HG03558 (cell line): ENCODE measurements at regions not wholly inside any gene's neighbourhood (a gene's known extent, or its start where the extent isn't known, plus 50 kb on each side); places are given as distances from the start of the nearest gene placed in this dataset.

Experiments used
- ATAC-seq: cut with Tn5 transposase; IDR thresholded peaks from one replicate; pipeline ENCODE4 v1.9.1; 2021; ENCODE audit warnings: moderate number of reproducible peaks; ENCODE audit not compliant: unreplicated experiment; ENCODE audit errors: extremely low read depth

DNA sequence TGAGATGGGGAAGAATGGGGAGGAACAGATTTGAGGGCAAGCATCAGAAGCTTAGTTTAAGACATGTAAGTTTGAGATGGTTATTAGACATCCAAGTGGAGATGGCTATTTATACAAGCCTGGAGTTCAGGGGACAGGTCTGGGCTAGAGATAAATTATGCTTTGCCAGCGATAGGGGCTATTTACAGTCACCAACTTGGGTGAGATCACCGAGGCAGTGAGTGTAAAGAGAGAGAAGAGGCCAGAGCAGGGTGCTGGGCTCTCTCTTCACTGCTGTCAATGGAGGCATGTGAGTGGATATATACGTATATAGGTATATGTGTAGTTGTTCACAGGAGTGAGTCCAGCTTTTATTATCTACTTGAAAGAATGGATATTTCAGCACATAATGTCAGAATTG lies 81.0 kb downstream of the QPCT start:
- ATAC-seq: no peak

DNA sequence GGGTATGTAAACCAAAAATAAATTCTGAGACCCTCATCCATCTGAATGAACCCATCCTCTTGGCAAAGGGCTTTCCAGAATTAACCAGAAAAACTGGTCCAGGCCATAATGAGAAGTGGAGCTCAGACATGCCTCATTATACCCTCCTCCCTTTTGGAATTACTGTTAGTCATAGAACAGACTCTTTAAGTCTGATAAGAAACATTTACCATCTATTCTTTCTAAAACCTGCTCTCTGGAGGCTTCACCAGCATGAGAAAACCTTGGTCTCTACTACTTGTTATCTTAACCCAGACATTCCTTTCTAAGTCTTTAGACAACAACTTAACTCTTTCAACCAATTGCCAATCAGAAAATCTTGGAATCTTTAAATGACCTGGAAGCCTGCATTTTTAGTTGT lies 82.8 kb downstream of the QPCT start:
- no peak for ATAC-seq

GRCh38 chr2:37436323-37436722 lies 91.9 kb downstream of the QPCT start:
- no peak for ATAC-seq

- ATAC-seq: no peak
Observed at GRCh38 chr2:37439131-37439642, 94.8 kb downstream of the QPCT start.

DNA sequence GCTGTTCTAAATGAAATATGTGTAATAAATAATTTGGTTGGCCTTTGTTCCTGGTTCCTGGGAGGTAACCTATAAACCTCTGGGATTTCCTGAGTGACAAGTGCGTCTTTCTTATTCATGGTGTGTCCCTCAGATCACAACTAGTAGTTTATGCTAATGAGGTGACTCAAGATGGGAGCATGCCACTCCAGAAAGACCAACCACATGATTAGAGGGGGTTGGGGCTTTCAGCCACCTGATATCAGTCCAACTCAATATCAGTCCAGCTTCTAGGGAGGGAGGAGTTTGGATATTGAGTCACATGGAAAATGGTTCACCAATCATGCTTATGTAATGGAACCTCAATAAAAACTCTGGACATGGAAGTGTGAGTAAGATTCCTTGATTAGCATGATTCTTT lies 96.6 kb downstream of the QPCT start:
- no peak for ATAC-seq

- no peak for ATAC-seq
Observed at GRCh38 chr2:37443082-37443481, 98.7 kb downstream of the QPCT start.

DNA sequence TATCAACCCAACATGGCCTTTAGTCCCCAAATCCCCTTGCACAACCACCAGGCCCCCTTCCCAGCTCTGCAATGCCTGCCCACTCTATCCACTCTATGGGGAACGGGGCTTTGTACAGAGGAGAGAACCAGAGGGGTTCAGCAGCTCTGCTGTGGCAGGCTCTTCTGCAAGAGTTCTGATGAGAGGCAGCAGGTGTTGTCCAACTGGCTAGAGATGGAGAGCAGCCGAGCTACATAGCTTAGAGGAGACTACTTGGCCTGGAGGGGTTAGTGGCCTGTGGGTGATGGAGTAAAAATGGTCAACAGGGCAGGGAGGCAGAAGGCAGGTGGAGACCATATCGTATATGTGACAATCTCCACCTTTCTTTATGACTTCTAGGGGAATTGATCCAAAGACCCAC lies 103.0 kb downstream of the QPCT start:
- ATAC-seq: no peak

GRCh38 chr2:37448342-37449120 lies 104.1 kb downstream of the QPCT start:
- ATAC-seq: no peak

GRCh38 chr2:37449761-37450296 lies 105.4 kb downstream of the QPCT start:
- no peak for ATAC-seq

DNA sequence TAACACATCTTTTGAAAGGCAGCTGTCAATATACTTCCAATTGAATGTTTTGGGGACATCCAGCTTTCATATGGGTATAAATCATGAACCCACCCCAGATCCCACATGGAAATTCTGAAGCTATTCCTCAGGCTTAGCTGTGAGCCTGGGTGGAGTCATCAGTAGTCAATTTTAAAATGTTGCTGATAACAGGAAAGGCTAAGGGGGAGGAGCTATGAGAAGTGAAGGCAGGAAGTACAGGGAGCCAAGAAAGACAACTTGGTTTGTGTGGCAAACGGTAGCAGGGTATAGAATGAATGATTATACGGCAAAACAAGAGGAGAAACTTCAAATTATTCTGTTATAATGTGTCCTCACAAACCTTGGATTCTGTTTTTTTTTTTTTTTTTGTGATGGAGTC lies 108.6 kb downstream of the QPCT start:
- ATAC-seq: no peak

DNA sequence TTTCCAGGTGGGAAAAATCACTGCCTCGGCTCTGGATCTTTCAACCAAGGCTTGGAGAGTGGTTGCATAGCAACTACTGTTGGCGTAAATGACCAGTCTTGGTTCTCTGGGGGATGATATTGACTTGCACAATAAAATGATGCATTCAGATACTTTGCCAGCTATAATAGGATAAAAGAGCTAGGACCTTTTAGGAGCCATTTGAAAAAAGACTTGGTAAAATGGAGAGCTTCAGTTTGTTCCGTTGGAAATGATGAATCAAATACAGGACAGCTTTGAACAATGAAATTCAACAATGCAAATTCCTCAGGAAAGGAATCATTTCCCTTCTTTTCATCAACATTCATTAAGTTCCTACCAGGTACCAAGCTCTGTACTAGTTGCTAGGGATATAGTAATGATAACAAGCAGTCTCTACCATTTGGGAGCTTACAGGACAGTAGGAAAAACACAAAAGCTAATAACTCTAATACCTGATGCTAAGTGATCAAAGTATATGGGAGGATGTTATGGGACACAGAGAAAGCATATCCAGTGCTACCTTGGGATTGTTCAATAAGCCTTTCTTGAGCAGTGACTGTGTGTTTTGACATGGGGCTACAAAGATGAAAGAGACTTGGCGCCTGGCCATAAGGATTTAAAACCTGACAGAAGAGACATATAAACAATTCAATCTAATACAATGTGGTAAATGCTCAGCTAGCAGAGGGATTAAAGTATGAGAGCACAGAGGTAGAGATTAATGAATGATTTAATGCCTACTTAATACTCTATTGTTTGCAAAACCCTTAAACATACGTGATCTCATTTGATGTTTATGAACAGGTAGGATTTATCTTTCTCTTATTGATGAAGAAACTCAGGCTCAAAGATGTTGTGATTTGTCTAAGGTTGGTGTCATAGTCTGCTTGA lies 110.7 kb downstream of the QPCT start:
- ATAC-seq: no peak

GRCh38 chr2:37456479-37456878 lies 112.0 kb downstream of the QPCT start:
- no peak for ATAC-seq

DNA sequence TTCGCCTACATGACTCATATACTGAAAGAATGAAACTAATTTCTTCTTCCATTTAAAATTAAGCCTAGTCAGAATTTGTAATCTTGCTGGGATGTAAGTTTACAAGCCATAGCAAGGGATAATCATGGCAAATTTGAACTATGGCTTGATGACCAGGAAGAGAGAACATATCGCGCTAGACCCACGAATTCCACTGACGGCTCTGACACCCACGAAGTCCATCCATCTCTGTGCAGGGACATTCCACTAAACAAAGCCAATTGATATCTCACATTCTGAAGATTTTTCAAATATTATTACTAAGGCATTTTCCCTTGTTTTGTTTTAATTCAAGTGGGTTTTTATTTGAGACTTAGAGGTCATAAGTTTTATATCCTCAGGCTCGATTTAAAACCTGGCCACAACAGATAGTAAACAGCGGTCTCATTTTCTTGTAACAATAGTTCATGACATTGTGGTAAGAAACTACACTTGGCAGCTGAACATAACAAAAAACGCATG lies 113.0 kb downstream of the QPCT start:
- no peak for ATAC-seq

- ATAC-seq: no peak
Observed at GRCh38 chr2:37458133-37458532, 113.7 kb downstream of the QPCT start.

GRCh38 chr2:37459095-37459981 lies 114.9 kb downstream of the QPCT start:
- no peak for ATAC-seq

- no peak for ATAC-seq
Observed at GRCh38 chr2:37460896-37461229, 116.4 kb downstream of the QPCT start.

DNA sequence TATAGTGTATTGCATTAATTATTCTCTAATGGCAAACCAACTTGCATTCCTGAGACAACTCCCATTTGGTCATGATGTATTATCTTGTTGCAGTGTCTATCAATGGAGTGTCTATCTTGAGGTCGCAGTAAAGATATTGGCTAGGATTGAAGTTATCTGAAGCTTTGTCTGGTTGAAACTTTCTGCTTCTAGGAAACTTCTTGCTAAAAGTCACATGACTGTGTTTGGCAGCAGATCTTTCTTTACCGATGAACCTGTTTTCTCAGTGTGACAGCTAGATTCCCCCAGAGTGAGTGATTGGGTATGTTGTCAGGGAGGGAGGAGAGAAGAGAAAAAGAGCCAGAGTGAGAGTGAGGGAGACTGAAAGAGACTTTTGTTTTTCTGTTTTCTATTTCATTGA lies 119.6 kb downstream of the QPCT start:
- ATAC-seq: no peak

GRCh38 chr2:37466533-37467222 lies 122.2 kb downstream of the QPCT start:
- no peak for ATAC-seq

DNA sequence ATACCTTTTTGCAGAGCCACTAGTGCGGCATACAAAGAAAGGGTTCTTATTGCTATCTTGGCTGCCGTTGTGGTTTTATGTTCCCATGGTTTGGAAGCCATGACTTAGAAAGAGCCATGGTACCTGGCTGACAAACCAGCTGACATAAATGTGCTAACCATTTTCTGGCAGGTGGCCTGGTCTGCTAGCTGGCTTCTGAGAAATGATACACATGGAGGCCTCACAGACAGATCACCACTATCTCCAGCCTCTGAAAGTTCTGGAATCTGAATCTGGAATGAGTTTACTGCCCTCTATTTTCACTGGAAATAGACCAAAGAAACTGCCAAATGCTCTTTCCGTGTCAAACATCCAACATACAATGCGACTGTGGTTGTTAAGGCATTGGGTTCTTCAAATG lies 123.7 kb downstream of the QPCT start:
- ATAC-seq: no peak
